ENCODE measurements at regions not wholly inside any gene's neighbourhood (a gene's known extent, or its start where the extent isn't known, plus 50 kb on each side); places are given as distances from the start of the nearest gene placed in this dataset.

DNA sequence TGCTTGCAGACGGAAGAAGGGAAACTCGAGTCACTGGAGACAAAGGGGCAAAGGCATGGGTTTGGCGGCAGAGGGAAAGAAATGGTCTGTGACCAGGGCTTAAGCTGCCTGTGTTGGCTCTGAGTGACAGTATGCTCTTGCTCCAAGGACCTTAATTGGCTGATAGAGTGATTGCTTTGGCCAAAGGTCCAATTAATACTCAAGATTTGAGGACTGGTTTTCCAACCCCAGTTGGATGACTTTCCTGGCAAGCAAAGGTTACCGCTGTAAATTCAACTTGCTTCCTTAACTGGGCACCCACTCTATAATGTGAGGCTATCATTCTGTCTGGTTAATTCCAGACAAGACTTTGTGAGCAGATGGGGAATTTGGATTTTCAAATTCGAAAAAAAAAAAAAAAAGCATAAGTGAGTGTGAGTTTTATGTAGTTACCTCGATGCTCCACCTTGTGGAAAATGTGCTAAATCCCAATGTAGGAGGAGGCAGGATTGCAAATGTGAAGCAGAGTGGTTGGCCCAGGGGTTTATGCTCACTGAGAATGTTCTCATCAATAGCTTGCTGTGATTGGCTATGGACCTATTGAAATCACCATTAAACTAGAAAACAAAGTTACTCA is 150.7 kb upstream of the GMDS start:
- H3K4me3 ChIP-seq (ENCODE audit: low read depth, low read length), result no peak overlapping the region
- no peak for DNase-seq (ENCODE audit: low read depth)
- TF ChIP-seq, protein P1, sequence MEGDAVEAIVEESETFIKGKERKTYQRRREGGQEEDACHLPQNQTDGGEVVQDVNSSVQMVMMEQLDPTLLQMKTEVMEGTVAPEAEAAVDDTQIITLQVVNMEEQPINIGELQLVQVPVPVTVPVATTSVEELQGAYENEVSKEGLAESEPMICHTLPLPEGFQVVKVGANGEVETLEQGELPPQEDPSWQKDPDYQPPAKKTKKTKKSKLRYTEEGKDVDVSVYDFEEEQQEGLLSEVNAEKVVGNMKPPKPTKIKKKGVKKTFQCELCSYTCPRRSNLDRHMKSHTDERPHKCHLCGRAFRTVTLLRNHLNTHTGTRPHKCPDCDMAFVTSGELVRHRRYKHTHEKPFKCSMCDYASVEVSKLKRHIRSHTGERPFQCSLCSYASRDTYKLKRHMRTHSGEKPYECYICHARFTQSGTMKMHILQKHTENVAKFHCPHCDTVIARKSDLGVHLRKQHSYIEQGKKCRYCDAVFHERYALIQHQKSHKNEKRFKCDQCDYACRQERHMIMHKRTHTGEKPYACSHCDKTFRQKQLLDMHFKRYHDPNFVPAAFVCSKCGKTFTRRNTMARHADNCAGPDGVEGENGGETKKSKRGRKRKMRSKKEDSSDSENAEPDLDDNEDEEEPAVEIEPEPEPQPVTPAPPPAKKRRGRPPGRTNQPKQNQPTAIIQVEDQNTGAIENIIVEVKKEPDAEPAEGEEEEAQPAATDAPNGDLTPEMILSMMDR (IDR thresholded peaks at IDR 0.05; ENCODE audit: insufficient read depth, low read length), result no peak

DNA sequence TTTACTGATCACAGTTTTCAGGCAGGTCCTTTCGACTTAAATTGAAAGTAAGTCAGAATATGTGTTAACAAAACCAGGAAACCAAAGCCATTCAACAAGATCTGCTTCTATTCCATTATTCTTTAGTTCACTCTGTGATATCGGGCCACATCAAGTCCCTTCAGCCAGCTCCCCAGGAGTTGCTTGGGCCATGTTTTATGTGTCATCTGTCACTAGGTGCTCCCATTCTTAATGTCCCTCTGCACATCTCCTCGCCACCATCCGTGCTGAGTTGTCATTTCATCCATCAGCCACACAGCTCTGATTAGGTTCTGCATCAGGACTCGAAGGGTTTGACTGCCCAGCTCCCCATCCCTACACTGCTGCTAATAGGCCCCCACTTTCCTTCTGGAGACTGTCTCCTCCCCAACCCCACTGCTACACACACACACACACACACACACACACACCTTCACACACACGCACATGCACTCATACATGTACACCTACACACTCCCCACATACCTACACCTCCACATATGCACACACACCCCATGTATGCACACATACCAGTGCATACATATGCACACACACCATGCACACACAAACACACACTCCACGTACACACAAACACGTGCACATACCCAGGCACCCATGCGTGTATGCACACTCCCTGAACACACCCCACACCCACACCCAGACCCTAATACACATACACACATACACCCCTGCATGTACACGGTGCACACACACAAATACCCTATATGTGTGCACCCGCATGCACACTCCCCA is 143.3 kb upstream of the GMDS start:
- H3K4me3 ChIP-seq (ENCODE audit: low read depth, low read length), result no peak overlapping the region
- TF ChIP-seq, protein P1 (IDR thresholded peaks at IDR 0.05; ENCODE audit: insufficient read depth, low read length), result no peak
- DNase-seq (ENCODE audit: low read depth), result no peak

DNA sequence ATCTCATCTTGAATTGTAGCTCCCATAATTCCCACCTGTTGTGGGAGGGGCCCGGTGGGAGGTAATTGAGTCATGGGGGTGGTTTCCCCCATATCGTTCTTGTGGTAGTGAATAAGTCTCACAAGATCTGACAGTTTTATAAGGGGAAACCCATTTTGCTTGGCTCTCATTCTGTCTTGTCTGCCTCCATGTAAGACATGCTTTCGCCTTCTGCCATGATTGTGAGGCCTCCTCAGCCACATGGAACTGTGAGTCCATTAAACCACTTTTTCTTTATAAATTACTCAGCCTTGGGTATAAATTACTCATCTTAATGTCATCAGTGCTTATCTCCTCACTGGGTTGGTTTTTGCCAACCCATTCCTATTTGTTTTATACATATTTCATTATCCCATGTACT is 142.0 kb upstream of the GMDS start:
- TF ChIP-seq, protein P1 (IDR thresholded peaks at IDR 0.05; ENCODE audit: insufficient read depth, low read length), result no peak
- DNase-seq (ENCODE audit: low read depth), result no peak
- H3K4me3 ChIP-seq (ENCODE audit: low read depth, low read length), result no peak overlapping the region

DNA sequence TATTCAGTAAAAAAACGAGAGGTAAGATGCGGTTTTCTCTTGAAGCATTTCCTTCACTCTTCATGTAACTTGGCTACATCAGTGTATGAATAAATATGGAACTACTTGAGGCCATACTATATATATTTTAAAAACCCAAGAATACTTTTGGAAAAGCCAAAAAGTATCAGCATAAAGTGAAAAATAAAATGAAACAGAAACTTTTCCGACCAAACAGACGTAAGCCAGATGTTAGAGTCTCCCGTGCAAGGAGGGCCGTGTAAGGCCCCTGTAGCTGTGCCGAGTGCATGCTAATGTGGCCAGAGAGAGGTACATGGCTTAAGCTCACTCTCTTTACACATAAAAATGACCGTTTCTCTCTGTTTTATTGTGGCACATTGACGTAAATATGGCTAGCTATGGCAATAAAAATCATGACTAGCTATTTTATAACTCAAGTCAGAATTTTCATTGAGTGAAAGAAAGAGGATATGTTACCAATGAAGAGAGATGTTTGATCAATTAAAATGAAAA is 140.1 kb upstream of the GMDS start:
- TF ChIP-seq, protein P1 (IDR thresholded peaks at IDR 0.05; ENCODE audit: insufficient read depth, low read length), result no peak
- DNase-seq (ENCODE audit: low read depth), result no peak
- no peak overlapping the region for H3K4me3 ChIP-seq (ENCODE audit: low read depth, low read length)

DNA sequence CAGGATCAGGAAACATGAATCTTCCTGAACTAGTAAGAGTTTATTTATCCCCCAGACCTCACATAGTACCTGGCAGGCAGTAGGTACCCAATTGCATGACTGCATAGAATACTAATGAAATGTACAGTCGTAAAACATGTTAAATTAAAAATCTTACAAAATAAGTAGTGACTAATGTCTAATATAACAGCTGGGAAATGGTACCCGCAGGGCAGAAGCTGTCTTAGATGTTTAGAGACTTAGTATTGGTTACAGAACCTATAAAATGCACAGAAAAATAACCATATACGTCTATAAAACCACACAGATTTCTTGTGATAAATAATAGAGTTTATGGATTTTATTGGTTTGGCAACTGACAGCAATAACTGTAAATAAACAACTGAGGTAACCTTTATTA is 139.1 kb upstream of the GMDS start:
- no peak overlapping the region for H3K4me3 ChIP-seq (ENCODE audit: low read depth, low read length)
- TF ChIP-seq, protein P1 (IDR thresholded peaks at IDR 0.05; ENCODE audit: insufficient read depth, low read length), result no peak
- no peak for DNase-seq (ENCODE audit: low read depth)

DNA sequence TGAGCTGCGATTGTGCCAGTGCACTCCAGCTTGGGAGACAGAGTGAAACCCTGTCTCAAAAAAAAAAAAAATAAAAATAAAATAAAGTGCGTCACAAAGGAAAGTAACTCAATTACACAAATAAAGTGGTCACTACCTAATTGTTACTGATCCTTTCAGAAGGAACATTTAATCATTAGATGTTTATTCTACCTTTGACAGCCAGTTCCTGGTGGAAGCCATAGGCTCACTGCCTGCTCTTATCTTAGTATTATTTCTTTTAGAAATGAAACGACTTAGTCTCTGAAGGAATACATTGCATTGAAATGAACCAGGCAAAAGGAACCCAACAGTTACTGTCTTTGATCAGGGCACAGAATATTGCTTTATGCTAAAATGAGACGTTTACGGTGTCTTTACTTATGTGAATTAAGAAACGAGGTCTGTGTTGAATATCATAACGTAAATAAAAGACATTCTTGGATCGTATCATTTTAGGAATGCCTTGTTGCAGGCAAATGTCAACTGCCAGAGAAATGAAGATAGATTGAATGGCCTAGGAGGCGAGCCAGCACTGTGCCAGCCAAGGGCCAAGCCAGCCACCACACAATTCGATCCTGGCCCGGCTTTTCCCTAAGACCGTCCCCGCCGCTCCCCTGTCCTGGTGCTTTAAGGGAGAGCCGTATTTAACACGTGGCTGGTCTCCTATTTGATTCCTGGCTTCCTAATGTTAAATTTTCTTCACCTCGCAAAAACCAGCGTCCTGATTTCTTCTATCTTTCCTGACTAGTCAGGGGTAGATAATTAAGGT is 136.7 kb upstream of the GMDS start:
- H3K4me3 ChIP-seq (ENCODE audit: low read depth, low read length), result no peak overlapping the region
- no peak for DNase-seq (ENCODE audit: low read depth)
- TF ChIP-seq, protein P1 (IDR thresholded peaks at IDR 0.05; ENCODE audit: insufficient read depth, low read length), result no peak
